KBM-7 (cell line): ENCODE measurements at regions not wholly inside any gene's neighbourhood (a gene's known extent, or its start where the extent isn't known, plus 50 kb on each side); places are given as distances from the start of the nearest gene placed in this dataset.
"Not testable (repeated sequence)": the region's sequence is repeated elsewhere in the genome, so short reads cannot be mapped to it uniquely, and the experiment has no call there.

Experiments used
- DNase-seq: peaks from one replicate; pipeline ENCODE4 v3.0.0-alpha.2; 2015
- in situ Hi-C: fragments of 300-500 bp; cut with MboI; formaldehyde crosslinking; loops from 2 replicates; pipeline ENCODE4 v1.14.3; 2020; ENCODE audit warnings: low sequenced_read_pairs, low pct_unique_long_range_greater_than_20kb, mixed read lengths

DNA sequence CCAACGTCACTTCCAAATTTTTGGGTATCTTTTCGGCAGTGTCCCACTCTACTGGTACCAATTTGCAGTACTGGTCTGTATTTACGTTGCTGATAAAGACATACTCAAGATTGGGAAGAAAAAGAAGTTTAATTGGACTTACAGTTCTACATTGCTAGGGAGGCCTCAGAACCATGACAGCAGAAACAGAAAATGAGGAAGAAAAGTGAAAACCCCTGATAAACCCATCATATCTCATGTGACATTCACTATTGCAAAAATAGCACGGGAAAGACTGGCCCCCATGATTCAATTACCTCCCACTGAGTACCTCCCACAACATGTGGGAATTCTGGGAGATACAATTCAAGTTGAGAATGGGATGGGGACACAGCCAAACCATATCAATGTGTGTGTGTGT lies 364.0 kb upstream of the KCND2 start:
- in situ Hi-C loops = no loop called here
- no peak for DNase-seq

DNA sequence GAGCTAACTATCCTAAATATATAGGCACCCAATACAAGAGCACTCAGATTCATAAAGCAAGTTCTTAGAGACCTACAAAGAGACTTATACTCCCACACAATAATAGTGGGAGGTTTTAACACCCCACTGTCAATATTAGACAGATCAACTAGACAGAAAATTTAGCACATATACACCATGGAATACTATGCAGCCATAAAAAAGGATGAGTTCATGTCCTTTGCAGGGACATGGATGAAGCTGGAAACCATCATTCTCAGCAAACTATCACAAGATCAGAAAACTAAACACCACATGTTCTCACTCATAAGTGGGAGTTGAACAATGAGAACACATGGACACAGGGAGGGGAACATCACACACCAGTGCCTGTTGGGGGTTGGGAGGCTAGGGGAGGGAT lies 358.9 kb upstream of the KCND2 start:
- DNase-seq, in situ Hi-C loops: not testable (repeated sequence)

DNA sequence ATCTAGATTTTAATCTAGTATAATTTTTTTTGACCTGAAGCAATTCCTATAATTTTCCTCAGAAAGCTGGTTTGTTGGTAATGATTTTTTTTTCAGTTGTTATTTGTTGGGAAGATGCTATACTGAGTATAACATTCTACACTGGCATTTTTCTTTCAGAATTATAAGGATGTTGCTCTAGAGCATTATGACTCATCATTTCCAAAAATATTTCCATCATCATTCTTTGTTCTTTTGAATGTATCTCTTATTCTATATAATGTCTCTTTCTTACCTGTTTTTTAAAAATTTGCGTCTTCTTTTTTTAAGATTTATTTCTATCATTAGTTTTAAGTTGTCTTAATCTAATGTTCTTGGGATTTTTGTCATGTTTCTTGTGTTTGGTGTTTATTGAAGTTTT lies 356.5 kb upstream of the KCND2 start:
- DNase-seq = no peak
- in situ Hi-C loops = no loop called here

DNA sequence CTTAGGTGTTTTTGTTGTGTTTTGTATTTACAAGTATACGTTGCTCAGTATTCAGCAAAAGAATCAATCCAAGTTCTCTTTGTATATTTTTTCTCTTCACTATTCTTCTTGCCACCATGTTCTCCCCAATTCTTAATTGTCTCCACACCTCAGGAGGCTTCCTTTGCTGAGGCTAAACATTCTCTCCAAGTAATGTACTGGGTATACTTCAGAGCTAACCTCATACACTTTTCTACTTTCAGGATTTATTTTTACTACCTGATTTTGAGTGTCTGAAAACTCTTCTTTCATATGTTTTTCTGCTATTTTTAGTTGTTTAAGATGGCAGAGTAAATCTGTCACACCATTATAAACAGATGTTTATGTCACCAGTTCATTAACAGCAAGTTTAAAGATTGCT lies 354.8 kb upstream of the KCND2 start:
- in situ Hi-C loops = no loop called here
- DNase-seq = no peak

DNA sequence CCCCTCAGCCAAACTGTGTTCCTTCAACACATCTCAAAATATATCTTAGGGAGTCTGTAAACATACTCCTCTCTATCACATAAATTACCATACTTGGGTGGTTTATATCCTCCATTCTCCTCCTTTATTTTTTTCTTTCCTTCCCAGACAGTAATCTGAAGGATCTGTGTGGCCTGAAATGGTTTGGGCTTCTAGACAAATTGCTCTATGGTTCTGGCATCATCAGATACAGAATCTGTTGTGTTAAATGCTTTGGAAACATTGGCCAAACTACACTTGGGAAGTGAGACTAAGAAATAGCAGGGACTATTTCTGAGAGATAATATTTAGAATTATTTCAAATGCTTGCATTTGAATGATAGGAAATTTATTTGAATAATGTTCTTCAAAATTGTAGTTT lies 353.0 kb upstream of the KCND2 start:
- in situ Hi-C loops = no loop called here

DNA sequence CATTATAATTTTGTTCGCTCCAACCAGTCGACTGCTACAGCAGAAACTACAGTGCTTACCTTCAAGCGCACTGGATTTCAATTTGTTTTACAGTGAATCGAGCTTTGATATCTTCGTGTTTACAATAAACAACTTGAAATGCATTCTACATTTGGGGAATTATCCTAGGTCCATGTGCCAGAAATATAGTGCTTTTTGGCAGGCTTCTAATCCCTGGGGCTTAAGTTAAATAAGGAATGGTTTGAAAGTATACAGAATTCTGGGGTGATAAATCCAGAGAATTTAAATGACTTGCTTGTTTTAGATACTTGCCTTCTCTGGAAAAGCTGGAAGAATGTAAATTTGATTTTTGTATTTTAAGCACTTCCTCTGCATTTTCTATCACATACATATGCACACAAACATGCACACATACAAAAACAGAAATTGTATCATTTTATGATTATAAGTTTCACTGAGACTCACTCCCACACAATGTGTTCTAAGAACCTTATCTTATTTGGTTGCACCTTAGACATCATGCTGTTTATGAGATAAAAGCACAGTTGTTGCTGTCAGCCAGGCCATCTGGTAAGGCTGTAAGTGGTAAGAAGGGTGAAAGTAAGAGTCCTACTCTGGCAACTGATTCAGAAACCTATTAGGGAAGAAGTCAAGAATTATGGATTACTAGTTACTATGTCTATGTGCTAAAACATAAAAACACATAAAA lies 347.2 kb upstream of the KCND2 start:
- DNase-seq = no peak
- in situ Hi-C loops = no loop called here

More for the DNA sequence above, 353.0 kb upstream of the KCND2 start:
- no peak for DNase-seq

DNA sequence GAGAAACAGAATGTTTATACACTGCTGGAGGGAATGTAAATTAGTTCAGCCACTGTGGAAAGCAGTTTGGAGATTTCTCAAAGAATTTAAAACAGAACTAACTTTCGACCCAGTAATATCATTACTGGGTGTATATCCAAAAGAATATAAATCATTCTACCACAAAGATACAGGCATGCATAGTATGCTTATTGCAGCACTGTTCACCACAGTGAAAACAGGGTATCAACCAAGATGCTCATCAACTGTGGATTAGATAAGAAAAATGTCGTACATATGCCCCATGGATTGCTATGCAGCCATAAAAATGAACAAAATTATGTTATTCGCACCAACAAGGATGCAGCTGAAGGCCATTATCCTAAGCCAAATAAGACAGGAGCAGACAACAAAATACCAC lies 343.1 kb upstream of the KCND2 start:
- no peak for DNase-seq
- in situ Hi-C loops = no loop called here

DNA sequence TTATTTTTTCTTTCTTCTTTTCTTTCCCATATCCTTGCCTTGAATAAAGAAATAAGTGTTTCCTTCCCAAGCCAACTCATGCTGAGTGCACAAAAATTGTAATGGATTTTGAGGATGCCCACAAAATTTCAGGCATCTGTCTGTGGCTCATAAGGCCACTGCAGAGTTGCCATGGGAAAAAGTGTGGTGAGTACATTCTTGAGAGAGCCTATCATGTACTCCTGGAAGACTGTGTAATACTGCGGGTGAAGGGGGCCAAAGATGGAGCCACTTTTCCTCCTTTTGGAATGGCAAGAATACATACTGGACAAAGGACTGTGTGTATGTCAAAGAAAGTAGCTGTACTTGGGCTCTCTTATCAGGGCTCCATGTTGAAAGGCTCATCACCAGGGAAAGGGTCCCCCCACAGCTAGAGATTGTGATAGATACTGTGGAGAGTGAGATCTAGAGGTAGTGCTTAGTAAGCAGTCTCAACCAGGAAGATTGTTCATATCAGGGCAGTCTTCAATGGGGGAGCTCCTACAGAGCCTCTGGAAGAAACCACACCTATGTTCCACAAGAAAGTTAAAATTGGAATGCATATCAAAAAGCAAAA lies 341.6 kb upstream of the KCND2 start:
- DNase-seq = no peak
- in situ Hi-C loops = no loop called here

DNA sequence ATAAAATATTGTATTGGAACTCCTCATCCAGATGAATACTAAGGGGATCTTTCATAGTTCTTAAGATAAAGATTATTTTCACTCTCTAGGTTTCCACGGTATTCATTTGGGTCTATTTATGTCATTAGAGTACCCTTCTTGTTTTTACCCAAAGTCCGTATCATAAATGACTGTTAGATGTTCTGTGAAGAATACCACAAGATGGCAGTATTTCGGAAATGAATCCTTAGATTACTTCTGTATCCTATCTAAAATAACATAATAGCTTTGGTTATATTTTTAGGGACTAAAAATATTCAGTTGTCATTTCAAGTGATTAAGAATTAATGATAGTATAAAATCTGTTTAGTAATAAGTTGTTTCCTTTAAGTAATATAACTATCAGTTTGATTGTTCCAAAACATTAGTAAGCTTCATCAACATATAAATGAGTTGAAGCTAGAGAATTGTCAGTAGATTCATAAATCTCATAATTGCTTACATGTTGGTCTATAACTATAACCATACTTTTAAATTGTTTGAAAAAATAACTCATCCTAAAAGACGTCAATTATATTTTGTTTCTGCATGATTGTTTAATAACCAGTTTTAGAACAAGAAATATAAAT lies 337.5 kb upstream of the KCND2 start:
- peak; percentile 27 for DNase-seq
- in situ Hi-C loops = no loop called here

DNA sequence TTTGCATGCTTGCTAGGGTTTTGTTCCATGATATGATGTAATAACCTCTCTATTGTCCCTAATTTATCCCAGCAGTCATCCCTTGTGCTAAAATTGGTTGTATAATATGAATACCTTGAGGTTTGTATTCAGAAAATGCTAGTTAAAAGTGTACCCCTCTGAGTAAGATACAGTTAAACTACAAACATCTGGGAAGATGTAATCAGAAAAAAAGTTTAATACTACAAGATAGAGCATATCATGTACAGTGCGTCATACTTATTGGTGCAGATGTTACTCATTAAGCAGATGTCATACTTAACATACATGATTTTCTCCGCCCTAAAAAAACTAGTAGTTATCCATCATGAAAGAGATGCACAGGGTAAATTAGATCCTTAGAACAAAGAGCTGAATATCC lies 336.1 kb upstream of the KCND2 start:
- no peak for DNase-seq
- in situ Hi-C loops = no loop called here

DNA sequence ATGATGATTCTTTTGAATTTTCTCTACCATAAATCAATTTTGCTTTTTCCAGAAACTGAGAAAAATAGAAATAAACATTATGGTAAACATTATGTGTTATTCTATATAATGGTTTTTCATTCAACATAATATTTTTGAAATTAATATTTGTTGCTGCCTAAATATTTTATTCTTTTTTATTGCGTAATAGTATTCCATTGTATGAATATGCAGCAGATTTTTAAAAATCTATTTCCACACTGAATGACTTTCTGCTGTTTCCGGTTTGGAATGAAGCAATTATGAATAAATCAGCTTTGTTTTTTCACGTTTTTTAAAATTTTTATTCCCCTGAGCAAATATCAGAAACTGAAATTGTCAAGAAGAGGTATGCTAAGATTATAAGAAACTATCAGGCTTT lies 335.2 kb upstream of the KCND2 start:
- in situ Hi-C loops = no loop called here
- DNase-seq = no peak

DNA sequence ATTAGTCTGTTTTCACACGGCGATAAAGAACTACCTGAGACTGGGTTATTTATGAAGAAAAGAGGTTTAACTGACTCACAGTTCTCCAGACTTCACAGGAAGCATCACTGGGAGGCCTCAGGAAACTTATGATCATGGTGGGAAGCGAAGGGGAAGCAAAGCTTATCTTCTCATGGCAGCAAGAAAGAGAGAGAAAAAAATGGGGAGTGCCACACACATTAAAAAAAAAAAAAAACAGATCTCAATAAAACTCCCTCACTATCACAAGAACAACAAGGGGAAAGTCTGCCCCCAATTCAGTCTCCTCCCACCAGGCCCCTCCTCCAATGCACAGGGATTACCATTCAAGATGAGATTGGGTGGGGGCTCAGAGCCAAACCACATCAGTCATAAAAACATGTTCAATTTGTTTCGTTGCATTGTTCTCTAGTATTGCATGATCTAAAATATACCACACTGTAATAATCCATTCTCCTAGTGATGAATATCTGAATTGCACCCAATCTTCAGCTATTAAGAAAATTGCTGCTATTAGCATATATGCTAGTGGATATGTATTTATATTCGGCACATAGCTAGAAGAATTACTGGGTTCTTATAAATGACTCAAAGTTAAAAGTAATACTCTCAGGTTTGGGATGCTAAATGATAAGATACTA lies 328.9 kb upstream of the KCND2 start:
- in situ Hi-C loops = no loop called here
- peak; percentile 54 for DNase-seq

DNA sequence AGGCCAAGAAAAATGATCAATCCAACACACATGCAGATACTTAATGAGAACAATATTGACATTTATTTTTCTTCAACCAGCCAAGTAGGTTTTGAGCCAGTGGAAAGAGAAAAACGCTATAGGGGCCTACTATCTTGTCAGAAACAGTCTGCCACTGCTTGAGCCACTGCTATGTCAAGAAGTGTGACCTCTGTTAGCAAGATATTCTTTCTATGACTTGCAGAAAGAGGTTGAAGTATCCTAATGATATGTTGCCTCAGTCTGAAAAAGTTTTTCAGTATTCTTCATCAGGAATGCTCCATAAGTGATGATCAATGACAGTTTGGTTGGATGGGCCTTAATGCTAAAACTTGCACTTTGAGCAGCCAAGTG lies 328.4 kb upstream of the KCND2 start:
- in situ Hi-C loops = no loop called here
- DNase-seq = no peak

DNA sequence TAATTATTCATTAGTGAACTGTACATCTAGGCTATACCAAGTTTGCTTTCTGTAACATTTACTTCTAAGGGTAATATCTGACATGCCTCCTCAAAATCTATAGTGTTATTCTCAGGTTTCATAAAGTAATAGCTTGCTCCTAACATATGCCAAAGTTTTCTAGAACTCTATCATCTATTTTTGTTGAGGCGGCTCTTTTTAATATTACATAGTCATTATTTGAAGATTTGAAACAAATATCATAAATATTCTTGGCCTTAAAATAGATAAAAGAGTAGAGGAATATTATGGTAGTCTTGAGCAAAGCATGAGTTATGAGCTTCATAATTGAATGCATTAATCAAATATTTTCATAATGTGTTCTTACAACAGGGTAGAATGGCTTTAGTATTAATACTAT lies 327.2 kb upstream of the KCND2 start:
- no peak for DNase-seq
- in situ Hi-C loops = no loop called here

DNA sequence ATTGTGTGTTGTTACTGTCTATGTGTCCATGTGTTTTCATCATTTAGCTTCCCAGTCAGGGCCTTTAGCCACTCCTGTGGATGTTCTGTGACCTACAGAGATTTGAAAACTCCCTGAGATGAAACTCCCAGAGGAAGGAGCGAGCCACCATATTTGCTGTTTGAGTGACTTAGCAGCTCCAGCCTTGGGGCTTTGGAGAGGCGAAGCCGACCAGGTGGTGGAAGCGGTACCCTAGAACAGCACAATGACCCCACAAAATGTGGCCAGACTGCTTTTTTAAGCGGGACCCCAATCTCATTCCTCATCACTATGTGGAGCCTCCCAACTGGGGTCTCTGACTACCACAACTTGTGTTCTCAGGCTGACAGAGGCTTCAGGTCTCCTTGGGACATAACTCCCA lies 323.9 kb upstream of the KCND2 start:
- DNase-seq = no peak
- in situ Hi-C loops = no loop called here

DNA sequence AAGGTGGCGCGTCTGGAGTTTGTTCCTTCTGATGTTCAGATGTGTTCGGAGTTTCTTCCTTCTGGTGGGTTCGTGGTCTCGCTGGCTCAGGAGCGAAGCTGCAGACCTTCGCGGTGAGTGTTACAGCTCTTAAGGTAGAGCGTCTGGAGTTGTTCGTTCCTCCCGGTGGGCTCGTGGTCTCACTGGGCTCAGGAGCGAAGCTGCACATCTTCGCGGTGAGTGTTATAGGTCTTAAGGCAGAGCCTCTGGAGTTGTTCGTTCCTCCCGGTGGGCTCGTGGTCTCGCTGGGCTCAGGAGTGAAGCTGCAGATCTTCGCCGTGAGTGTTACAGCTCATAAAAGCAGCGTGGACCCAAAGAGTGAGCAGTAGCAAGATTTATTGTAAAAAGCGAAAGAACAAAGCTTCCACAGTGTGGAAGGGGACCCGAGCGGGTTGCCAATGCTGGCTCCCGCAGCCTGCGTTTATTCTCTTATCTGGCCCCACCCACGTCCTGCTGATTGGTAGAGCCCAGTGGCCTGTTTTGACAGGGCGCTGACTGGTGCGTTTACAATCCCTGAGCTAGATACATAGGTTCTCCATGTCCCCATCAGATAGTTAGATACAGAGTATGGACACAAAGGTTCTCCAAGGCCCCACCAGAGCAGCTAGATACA lies 322.5 kb upstream of the KCND2 start:
- in situ Hi-C loops, DNase-seq: not testable (repeated sequence)

DNA sequence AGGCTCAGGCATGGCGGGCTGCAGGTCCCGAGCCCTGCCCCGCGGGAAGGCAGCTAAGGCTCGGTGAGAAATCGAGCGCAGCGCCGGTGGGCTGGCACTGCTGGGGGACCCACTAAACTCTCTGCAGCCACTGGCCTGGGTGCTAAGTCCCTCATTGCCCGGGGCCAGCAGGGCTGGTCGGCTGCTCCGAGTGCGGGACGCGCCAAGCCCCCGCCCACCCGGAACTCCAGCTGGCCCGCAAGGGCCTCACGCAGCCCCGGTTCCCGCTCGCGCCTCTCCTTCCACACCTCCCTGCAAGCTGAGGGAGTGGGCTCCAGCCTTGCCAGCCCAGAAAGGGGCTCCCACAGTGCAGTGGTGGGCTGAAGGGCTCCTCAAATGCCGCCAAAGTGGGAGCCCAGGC lies 321.4 kb upstream of the KCND2 start:
- DNase-seq, in situ Hi-C loops: not testable (repeated sequence)

DNA sequence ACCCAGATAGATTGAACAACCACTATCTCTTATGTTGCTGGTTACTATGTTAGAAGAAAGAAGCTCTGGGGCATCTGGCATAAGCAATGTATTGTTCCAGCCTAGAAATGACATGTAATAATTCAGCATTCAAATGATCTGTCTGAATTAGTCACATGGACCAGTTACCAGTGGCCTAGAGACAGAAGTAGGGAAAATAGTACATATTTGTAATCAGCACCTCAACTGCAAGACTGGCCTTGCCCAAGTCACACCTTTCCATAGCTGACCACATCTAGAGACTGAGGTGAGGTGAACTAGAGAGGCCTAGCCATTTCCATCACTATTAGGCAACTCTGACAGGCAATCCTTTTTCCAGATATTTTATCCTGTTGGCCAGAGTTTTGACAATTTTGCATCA lies 315.6 kb upstream of the KCND2 start:
- in situ Hi-C loops = no loop called here
- no peak for DNase-seq

DNA sequence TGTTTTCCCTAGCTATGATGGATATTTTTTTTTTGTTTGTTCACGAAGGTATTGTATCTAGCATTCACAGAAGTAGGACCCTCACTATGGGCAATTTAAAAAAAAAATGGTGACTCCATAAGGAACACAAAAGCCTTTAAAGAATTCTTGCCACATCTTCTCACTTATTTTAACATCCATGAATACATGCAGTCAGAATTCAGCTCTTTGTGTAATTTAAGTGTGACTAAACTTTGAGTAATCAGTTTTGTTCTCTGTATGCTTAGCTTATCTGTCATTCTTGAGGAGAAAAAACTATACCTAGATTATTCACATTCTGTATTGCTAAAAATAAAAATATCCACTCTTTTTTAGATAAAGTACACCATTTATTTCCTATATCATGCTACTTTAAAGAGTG lies 313.2 kb upstream of the KCND2 start:
- in situ Hi-C loops = no loop called here
- DNase-seq = no peak

DNA sequence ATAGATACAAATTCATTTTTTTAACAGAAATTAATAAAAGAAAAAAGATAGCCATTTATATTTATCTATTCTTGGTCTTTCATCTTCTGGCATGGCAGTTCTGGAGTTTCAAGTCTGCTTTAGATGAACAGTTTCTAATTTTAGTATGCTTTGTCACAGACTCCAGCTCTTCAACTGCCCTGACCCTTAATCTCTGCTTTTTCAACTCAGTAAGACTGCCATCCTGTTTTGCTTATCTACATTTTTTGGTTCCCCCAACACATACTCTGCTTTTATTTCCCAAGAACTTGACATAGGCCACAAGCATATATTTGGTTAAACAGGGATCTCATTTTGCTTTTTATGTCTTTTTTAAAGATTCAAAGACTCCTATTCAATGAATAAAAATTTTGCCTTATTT lies 309.3 kb upstream of the KCND2 start:
- in situ Hi-C loops = no loop called here

More for the DNA sequence above, 309.3 kb upstream of the KCND2 start:
- DNase-seq = no peak
